Activated CD4-positive, alpha-beta T cell treated with anti-CD3 and anti-CD28 coated beads, Interleukin-2, amount 10 ng/mL, durations not matched to agents 7 days and 5 days (primary cell): ENCODE measurements at regions not wholly inside any gene's neighbourhood (a gene's known extent, or its start where the extent isn't known, plus 50 kb on each side); places are given as distances from the start of the nearest gene placed in this dataset.

Experiments
- CTCF ChIA-PET: fragments of 350-600 bp; sonication (Branson Sonifier 250); formaldehyde crosslinking; loops from one replicate; lab custom pipeline; 2021; ENCODE audit warnings: antibody characterized with exemption; lab: Charles Lee
- POLR2A ChIA-PET: fragments of 350-600 bp; sonication (Branson Sonifier 250); formaldehyde crosslinking; loops from one replicate; lab custom pipeline; 2021; ENCODE audit warnings: antibody characterized with exemption; lab: Charles Lee
- DNase-seq: peaks from one replicate; pipeline ENCODE4 v3.0.0-alpha.2; 2020
- H3K27ac Mint-ChIP-seq: one replicate; pipeline ENCODE4 v1.8.0; 2021; ENCODE audit warnings: mild to moderate bottlenecking, moderate library complexity, mixed read lengths
- H3K27me3 Mint-ChIP-seq: one replicate; pipeline ENCODE4 v1.8.0; 2021; ENCODE audit warnings: mixed read lengths
- H3K36me3 Mint-ChIP-seq: one replicate; pipeline ENCODE4 v1.8.0; 2021; ENCODE audit warnings: low read depth, mixed read lengths
- H3K4me1 Mint-ChIP-seq: one replicate; pipeline ENCODE4 v1.8.0; 2021; ENCODE audit warnings: mixed read lengths
- H3K4me3 Mint-ChIP-seq: one replicate; pipeline ENCODE4 v1.8.0; 2021; ENCODE audit warnings: mild to moderate bottlenecking, moderate library complexity, mixed read lengths
- H3K9me3 Mint-ChIP-seq: one replicate; pipeline ENCODE4 v1.8.0; 2021; ENCODE audit warnings: mixed read lengths

DNA sequence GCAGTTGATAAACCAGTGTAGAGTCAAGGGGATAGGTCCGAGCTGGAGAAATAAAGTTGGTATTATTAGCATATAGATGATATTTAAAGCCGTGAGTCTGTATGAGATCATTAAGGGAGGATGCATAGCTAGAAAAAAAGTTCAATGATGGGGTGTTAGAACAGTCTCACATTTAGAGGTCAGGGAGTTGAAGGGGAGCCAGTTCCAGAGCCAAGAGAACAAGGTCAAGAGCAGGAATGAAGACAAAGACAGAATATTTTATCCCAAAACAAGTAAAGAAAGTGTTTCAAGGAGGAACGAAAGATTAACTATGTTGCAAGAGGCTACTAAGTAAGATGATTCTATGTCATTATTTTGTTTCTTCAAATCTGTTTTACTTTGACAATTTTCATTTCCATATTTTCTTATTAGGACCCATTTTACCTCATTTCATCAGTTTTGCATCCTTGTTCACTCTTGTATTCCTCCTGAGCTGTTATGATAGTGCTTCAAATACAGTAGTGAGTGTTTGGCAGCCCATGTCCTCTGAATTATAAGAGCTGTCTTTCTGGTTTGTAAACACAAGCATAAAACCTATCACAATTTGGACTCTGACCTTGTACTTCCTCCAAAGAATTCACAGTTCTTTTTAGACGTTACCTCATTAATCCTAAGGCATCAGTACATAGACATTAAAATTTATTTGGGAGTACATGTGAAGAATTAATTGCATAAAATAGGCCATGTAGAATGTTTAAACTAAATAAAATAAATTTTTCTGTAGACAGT is 695.7 kb upstream of the NECTIN3 start:
- no peak for DNase-seq
- POLR2A ChIA-PET, result no interaction called here
- no peaks in the 10 kb centered on the region for H3K36me3 Mint-ChIP-seq
- H3K27me3 Mint-ChIP-seq, result no peaks in the 10 kb centered on the region
- no peak overlapping the region for H3K27ac Mint-ChIP-seq
- CTCF ChIA-PET, result no interaction called here
- no peaks in the 10 kb centered on the region for H3K9me3 Mint-ChIP-seq
- H3K4me1 Mint-ChIP-seq, result no peaks in the 10 kb centered on the region
- no peak overlapping the region for H3K4me3 Mint-ChIP-seq

DNA sequence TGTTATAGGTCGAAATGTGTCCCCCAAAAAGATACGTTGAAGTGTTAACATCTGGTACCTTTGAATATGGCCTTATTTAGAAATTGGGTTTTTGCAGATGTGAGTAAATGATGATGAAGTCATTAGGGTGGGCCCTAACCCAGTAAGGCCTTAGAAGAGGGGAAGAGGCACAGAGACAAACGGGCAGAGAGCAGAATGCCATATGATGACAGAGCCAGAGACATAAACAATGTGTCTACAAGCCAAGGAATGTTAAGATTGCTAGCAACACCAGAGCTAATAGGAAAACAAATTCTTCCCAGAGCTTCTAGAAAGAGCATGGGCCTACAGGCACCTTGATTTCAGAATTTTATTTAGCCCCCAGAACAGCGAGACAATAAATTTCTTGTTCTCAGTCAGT is 693.1 kb upstream of the NECTIN3 start:
- no peaks in the 10 kb centered on the region for H3K27me3 Mint-ChIP-seq
- no peak overlapping the region for H3K4me3 Mint-ChIP-seq
- H3K9me3 Mint-ChIP-seq, result no peaks in the 10 kb centered on the region
- no peak overlapping the region for H3K27ac Mint-ChIP-seq
- no peaks in the 10 kb centered on the region for H3K36me3 Mint-ChIP-seq
- no peak for DNase-seq
- POLR2A ChIA-PET, result no interaction called here
- H3K4me1 Mint-ChIP-seq, result no peaks in the 10 kb centered on the region
- CTCF ChIA-PET, result no interaction called here

- no peak overlapping the region for H3K4me3 Mint-ChIP-seq
- H3K36me3 Mint-ChIP-seq, result no peaks in the 10 kb centered on the region
- no peak for DNase-seq
- no peaks in the 10 kb centered on the region for H3K27me3 Mint-ChIP-seq
- CTCF ChIA-PET, result no interaction called here
- H3K27ac Mint-ChIP-seq, result no peak overlapping the region
- POLR2A ChIA-PET, result no interaction called here
- no peaks in the 10 kb centered on the region for H3K9me3 Mint-ChIP-seq
- no peaks in the 10 kb centered on the region for H3K4me1 Mint-ChIP-seq
Measured at GRCh38 chr3:110381992-110382391, 689.6 kb upstream of the NECTIN3 start.

GRCh38 chr3:110383356-110383755 is 688.3 kb upstream of the NECTIN3 start:
- no peaks in the 10 kb centered on the region for H3K27me3 Mint-ChIP-seq

DNA sequence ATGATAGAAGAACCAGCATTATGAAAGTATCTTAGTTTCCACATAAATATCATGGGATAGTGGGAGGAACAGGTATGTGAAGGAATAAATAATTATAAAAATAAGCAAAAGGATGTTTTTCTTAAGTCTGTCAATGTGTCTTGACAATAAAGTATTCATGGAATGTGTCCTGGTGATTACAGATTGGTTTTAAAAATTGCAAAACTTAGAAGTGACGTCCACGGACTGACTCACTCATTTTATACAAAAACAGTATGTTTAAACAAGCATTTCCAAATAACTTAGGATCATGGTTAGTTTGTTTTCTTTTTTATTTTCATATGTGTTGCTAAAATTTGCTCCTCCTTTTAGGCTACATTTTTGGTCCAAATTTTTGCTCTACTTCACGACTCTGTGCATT is 687.0 kb upstream of the NECTIN3 start:
- H3K9me3 Mint-ChIP-seq, result no peaks in the 10 kb centered on the region
- DNase-seq, result no peak
- no peak overlapping the region for H3K27ac Mint-ChIP-seq
- H3K27me3 Mint-ChIP-seq, result no peaks in the 10 kb centered on the region
- no peaks in the 10 kb centered on the region for H3K4me1 Mint-ChIP-seq
- CTCF ChIA-PET, result no interaction called here
- POLR2A ChIA-PET, result no interaction called here
- no peaks in the 10 kb centered on the region for H3K36me3 Mint-ChIP-seq
- no peak overlapping the region for H3K4me3 Mint-ChIP-seq

More at GRCh38 chr3:110383356-110383755, 688.3 kb upstream of the NECTIN3 start:
- POLR2A ChIA-PET, result no interaction called here
- Mint-ChIP-seq H3K4me3 (no peak overlapping the region), H3K9me3 (no peaks in the 10 kb centered on the region), H3K36me3 (no peaks in the 10 kb centered on the region), H3K4me1 (no peaks in the 10 kb centered on the region), H3K27ac (no peak overlapping the region)
- CTCF ChIA-PET, result no interaction called here
- DNase-seq, result no peak

DNA sequence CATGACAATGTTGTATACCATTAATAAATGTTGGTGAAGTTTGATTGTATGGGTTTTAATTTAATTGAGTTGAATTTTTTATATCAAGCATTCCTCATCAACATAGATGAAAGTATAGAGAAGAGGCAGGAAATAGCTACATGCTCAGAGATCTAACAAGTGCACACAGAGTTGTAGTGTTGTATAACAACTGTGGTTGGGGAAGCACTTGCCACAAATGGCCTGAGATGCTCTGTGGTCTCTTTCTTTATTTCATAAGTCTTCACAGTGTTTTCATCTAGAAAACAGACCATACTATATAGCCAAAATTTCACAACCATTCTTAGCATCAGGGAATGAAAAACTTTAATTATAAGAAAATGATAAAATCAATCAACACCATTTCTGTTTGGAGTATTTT is 682.6 kb upstream of the NECTIN3 start:
- H3K27me3 Mint-ChIP-seq, result no peaks in the 10 kb centered on the region
- ChIA-PET CTCF (no interaction called here), POLR2A (no interaction called here)
- H3K27ac Mint-ChIP-seq, result no peak overlapping the region
- no peak overlapping the region for H3K4me3 Mint-ChIP-seq
- H3K4me1 Mint-ChIP-seq, result no peaks in the 10 kb centered on the region
- H3K36me3 Mint-ChIP-seq, result no peaks in the 10 kb centered on the region
- no peaks in the 10 kb centered on the region for H3K9me3 Mint-ChIP-seq
- no peak for DNase-seq

DNA sequence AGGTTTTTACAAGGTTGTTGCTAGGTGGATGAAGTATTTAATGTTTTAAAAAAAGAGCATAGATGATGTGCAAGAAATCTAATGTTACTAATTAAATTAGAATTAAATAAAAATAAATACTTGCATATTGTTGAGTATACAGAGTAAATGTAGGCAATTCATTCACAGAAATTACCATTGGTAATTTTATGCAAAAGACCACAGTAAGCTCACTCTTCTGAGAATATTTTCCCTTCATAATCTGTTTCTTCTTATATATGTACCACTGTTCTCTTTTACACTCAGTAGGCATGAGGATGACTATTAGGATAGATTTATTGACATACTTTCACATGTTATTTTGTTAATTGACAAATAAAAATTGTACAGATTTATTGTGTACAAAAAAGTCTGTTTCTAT is 681.2 kb upstream of the NECTIN3 start:
- no peak overlapping the region for H3K4me3 Mint-ChIP-seq
- no peaks in the 10 kb centered on the region for H3K4me1 Mint-ChIP-seq
- CTCF ChIA-PET, result no interaction called here
- no peak for DNase-seq
- POLR2A ChIA-PET, result no interaction called here
- H3K27ac Mint-ChIP-seq, result no peak overlapping the region
- no peaks in the 10 kb centered on the region for H3K9me3 Mint-ChIP-seq
- H3K36me3 Mint-ChIP-seq, result no peaks in the 10 kb centered on the region
- H3K27me3 Mint-ChIP-seq, result no peaks in the 10 kb centered on the region

GRCh38 chr3:110391042-110391441 is 680.6 kb upstream of the NECTIN3 start:
- no peaks in the 10 kb centered on the region for H3K9me3 Mint-ChIP-seq
- CTCF ChIA-PET, result no interaction called here
- no peak overlapping the region for H3K27ac Mint-ChIP-seq
- DNase-seq, result no peak
- no peaks in the 10 kb centered on the region for H3K27me3 Mint-ChIP-seq
- no peaks in the 10 kb centered on the region for H3K4me1 Mint-ChIP-seq
- no peaks in the 10 kb centered on the region for H3K36me3 Mint-ChIP-seq
- POLR2A ChIA-PET, result no interaction called here
- no peak overlapping the region for H3K4me3 Mint-ChIP-seq

DNA sequence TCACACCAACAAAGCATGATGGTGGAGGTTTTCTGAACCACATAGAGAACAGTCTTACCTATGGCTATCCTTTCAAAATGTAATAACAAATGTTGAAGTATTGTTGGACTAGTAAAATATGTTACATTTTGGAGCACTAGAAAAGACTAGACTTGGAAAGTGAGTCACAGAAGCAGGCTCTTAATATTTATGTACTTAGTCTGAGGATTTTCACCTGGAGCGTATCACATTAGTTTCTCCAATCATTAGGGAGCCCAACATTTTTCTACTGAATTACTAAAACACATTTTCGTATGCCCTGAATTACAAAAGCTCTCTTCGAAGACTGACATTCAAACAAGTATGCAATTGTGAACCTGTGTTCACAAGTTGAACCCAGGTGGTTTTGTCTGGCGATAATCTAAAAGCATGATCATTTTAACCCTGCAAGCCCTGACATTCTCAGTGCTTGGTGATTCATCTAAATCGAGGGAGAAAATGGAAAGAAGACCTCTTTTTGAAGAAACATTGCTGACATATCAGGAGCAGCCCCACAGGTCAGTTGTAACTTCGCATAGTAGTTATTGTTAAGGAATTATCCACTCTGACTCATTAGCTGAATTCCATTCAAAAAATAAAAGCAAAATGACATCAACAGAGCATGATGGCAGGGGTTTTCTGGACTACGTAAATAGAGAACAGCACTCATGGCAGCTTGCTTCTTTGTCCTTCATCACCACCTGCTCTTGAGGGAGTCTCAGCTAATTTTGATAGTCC is 679.8 kb upstream of the NECTIN3 start:
- no peak overlapping the region for H3K4me3 Mint-ChIP-seq
- no peaks in the 10 kb centered on the region for H3K9me3 Mint-ChIP-seq
- H3K27me3 Mint-ChIP-seq, result no peaks in the 10 kb centered on the region
- DNase-seq, result no peak
- CTCF ChIA-PET, result no interaction called here
- no peaks in the 10 kb centered on the region for H3K4me1 Mint-ChIP-seq
- H3K36me3 Mint-ChIP-seq, result no peaks in the 10 kb centered on the region
- no peak overlapping the region for H3K27ac Mint-ChIP-seq
- POLR2A ChIA-PET, result no interaction called here

DNA sequence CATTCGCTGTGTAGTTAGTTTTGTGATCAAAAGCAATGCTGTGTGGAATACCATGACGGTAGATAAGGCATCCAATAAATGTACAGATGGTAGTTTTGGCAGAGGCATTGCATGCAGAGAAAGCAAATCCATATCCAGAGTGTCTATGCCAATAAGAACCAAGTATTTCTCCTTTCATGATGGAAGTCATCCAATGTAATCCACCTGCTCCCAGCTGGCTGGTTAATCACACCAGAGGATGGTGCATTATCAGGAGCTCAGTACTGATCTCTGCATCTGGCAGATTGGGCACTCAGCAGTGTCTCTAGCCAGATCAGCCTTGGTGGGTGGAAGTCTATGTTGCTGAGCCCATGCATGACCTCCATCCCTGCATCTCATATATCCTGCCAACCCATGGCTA is 677.7 kb upstream of the NECTIN3 start:
- CTCF ChIA-PET, result no interaction called here
- H3K27ac Mint-ChIP-seq, result no peak overlapping the region
- no peaks in the 10 kb centered on the region for H3K4me1 Mint-ChIP-seq
- H3K27me3 Mint-ChIP-seq, result no peaks in the 10 kb centered on the region
- no peaks in the 10 kb centered on the region for H3K36me3 Mint-ChIP-seq
- POLR2A ChIA-PET, result no interaction called here
- H3K9me3 Mint-ChIP-seq, result no peaks in the 10 kb centered on the region
- no peak for DNase-seq
- no peak overlapping the region for H3K4me3 Mint-ChIP-seq

GRCh38 chr3:110397115-110397514 is 674.5 kb upstream of the NECTIN3 start:
- POLR2A ChIA-PET, result no interaction called here
- DNase-seq, result no peak
- no peaks in the 10 kb centered on the region for H3K36me3 Mint-ChIP-seq
- H3K4me1 Mint-ChIP-seq, result no peaks in the 10 kb centered on the region
- H3K9me3 Mint-ChIP-seq, result no peaks in the 10 kb centered on the region
- CTCF ChIA-PET, result no interaction called here
- no peak overlapping the region for H3K27ac Mint-ChIP-seq
- no peaks in the 10 kb centered on the region for H3K27me3 Mint-ChIP-seq
- no peak overlapping the region for H3K4me3 Mint-ChIP-seq

DNA sequence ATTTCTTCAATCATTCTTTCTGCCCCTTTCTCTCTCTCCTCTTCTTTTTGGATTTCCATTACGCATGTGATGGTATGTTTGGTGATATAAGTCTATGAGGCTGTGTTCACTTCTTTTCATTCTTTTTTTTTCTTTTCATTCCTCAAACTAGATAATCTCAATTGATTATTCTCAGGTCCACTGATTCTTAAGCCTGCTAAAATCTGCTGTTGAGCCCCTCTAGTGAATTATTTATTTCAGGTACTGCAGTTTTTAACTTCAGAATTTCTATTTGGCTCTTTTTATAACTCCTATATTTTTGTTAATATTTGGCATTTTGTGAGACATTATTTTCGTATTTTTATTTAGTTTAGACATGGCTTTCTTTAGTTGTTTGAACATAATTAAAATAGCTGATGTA is 671.3 kb upstream of the NECTIN3 start:
- no peaks in the 10 kb centered on the region for H3K36me3 Mint-ChIP-seq
- H3K4me3 Mint-ChIP-seq, result no peak overlapping the region
- H3K9me3 Mint-ChIP-seq, result no peaks in the 10 kb centered on the region
- H3K27ac Mint-ChIP-seq, result no peak overlapping the region
- DNase-seq, result no peak
- no peaks in the 10 kb centered on the region for H3K4me1 Mint-ChIP-seq
- H3K27me3 Mint-ChIP-seq, result no peaks in the 10 kb centered on the region
- ChIA-PET POLR2A (interaction anchor here (0.5 kb wide), 1 partner anchor 145 kb away, joined by 3 read pairs; no protein-coding TSS in a partner anchor), CTCF (no interaction called here)

DNA sequence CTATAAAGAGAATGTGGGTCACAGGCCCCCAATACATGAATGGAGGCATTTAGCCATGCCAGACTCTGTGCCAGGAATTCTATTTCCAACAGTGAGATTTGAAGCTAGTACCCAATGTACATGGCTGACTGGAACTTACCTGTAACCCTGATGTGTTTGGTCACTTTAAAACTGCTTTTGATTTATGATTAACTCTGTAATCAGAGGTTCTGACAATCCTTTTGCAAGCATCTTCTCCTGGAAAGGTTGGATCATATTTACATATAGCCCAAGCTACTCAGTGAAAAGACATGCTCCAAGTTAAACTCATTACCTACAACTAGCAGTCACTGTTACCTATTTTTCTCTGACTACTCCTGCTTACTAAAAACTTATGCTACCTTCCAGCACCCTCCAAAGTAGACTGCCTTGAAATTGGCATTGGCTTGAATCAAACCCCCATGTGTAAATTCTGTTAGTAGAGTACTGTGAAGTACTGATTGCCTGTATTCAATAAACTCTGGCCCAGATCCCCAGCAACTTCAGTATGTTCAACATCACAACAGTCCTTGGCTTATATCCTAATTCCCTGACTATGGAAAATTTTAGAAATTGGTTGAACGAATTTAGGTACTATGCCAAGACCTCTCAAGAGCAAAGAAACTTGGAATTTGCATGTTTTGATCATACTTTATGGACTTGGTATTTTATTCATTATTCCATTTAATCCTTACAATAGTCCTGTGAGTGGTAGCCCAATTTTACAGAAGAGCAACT is 665.6 kb upstream of the NECTIN3 start:
- POLR2A ChIA-PET, result no interaction called here
- CTCF ChIA-PET, result no interaction called here
- H3K4me3 Mint-ChIP-seq, result no peak overlapping the region
- H3K27me3 Mint-ChIP-seq, result no peaks in the 10 kb centered on the region
- H3K4me1 Mint-ChIP-seq, result no peaks in the 10 kb centered on the region
- no peaks in the 10 kb centered on the region for H3K36me3 Mint-ChIP-seq
- H3K27ac Mint-ChIP-seq, result no peak overlapping the region
- H3K9me3 Mint-ChIP-seq, result no peaks in the 10 kb centered on the region
- DNase-seq, result no peak
